ENCODE measurements at regions not wholly inside any gene's neighbourhood (a gene's known extent, or its start where the extent isn't known, plus 50 kb on each side); places are given as distances from the start of the nearest gene placed in this dataset.

GRCh38 chr2:224137208-224137607, 98.1 kb upstream of the SERPINE2 start:
- no peak for TF ChIP-seq CTCF (optimal IDR thresholded peaks at IDR 0.05 in 1 of 3, IDR thresholded peaks at IDR 0.05 in 1 of 3, conservative IDR thresholded peaks at IDR 0.05 in 1 of 3; ENCODE audit: extremely low read depth in 1 of 3, insufficient read depth in 2 of 3, low read length in 3 of 3)
- no peak for TF ChIP-seq EZH2 (IDR thresholded peaks at IDR 0.05; ENCODE audit: low read length)
